ENCODE measurements at regions not wholly inside any gene's neighbourhood (a gene's known extent, or its start where the extent isn't known, plus 50 kb on each side); places are given as distances from the start of the nearest gene placed in this dataset.

GRCh38 chr2:133818661-133819060 is 250.4 kb upstream of the NCKAP5 start:
- TF ChIP-seq CTCF (IDR thresholded peaks at IDR 0.05) = no peak

- TF ChIP-seq CTCF (IDR thresholded peaks at IDR 0.05) = no peak
These were observed 251.6 kb upstream of the NCKAP5 start for GRCh38 chr2:133819906-133820305.

- TF ChIP-seq CTCF (IDR thresholded peaks at IDR 0.05) = no peak
These were observed 253.0 kb upstream of the NCKAP5 start for GRCh38 chr2:133821107-133821760.

- no peak for TF ChIP-seq CTCF (IDR thresholded peaks at IDR 0.05)
These were observed 254.4 kb upstream of the NCKAP5 start for GRCh38 chr2:133822517-133823225.

GRCh38 chr2:133823226-133823550 is 254.9 kb upstream of the NCKAP5 start:
- no peak for TF ChIP-seq CTCF (IDR thresholded peaks at IDR 0.05)

- no peak for TF ChIP-seq CTCF (IDR thresholded peaks at IDR 0.05)
These were observed 256.6 kb upstream of the NCKAP5 start for GRCh38 chr2:133824869-133825268.

GRCh38 chr2:133825778-133826177 is 257.5 kb upstream of the NCKAP5 start:
- no peak for TF ChIP-seq CTCF (IDR thresholded peaks at IDR 0.05)
